Stimulated activated CD8-positive, alpha-beta memory T cell treated with anti-CD3 and anti-CD28 coated beads, Interleukin-4, amount 100 ng/mL, for 24 hours (primary cell): ENCODE measurements at regions not wholly inside any gene's neighbourhood (a gene's known extent, or its start where the extent isn't known, plus 50 kb on each side); places are given as distances from the start of the nearest gene placed in this dataset.
"Not testable (repeated sequence)": the region's sequence is repeated elsewhere in the genome, so short reads cannot be mapped to it uniquely, and the experiment has no call there.

Experiments used
- DNase-seq: peaks from one replicate; pipeline ENCODE4 v3.0.0-alpha.2; 2020; ENCODE audit warnings: low read depth

GRCh38 chr9:75541734-75542133 is 348.7 kb upstream of the PCSK5 start:
- no peak for DNase-seq

GRCh38 chr9:75544815-75545214 is 345.7 kb upstream of the PCSK5 start:
- DNase-seq = no peak

GRCh38 chr9:75545287-75545686 is 345.2 kb upstream of the PCSK5 start:
- no peak for DNase-seq

- no peak for DNase-seq
Measured at GRCh38 chr9:75548871-75549270, 341.6 kb upstream of the PCSK5 start.

GRCh38 chr9:75551861-75552260 is 338.6 kb upstream of the PCSK5 start:
- DNase-seq = no peak

- DNase-seq = no peak
Measured at GRCh38 chr9:75552941-75553340, 337.5 kb upstream of the PCSK5 start.

GRCh38 chr9:75566813-75567212 is 323.7 kb upstream of the PCSK5 start:
- DNase-seq = not testable (repeated sequence)

GRCh38 chr9:75570538-75570937 is 319.9 kb upstream of the PCSK5 start:
- no peak for DNase-seq

GRCh38 chr9:75574569-75574968 is 315.9 kb upstream of the PCSK5 start:
- DNase-seq = no peak

- DNase-seq = no peak
Measured at GRCh38 chr9:75582870-75583269, 307.6 kb upstream of the PCSK5 start.

GRCh38 chr9:75588808-75589207 is 301.7 kb upstream of the PCSK5 start:
- no peak for DNase-seq

- DNase-seq = no peak
Measured at GRCh38 chr9:75589497-75589896, 301.0 kb upstream of the PCSK5 start.

GRCh38 chr9:75591972-75592371 is 298.5 kb upstream of the PCSK5 start:
- DNase-seq = no peak

GRCh38 chr9:75592586-75592985 is 297.9 kb upstream of the PCSK5 start:
- DNase-seq = no peak

- no peak for DNase-seq
Measured at GRCh38 chr9:75593920-75594319, 296.6 kb upstream of the PCSK5 start.

- no peak for DNase-seq
Measured at GRCh38 chr9:75599126-75599525, 291.3 kb upstream of the PCSK5 start.

GRCh38 chr9:75601280-75601679 is 289.2 kb upstream of the PCSK5 start:
- DNase-seq = no peak

- DNase-seq = no peak
Measured at GRCh38 chr9:75602060-75602459, 288.4 kb upstream of the PCSK5 start.

- no peak for DNase-seq
Measured at GRCh38 chr9:75604661-75605060, 285.8 kb upstream of the PCSK5 start.

- DNase-seq = no peak
Measured at GRCh38 chr9:75607521-75607920, 283.0 kb upstream of the PCSK5 start.

- no peak for DNase-seq
Measured at GRCh38 chr9:75609401-75609800, 281.1 kb upstream of the PCSK5 start.

GRCh38 chr9:75610246-75610645 is 280.2 kb upstream of the PCSK5 start:
- no peak for DNase-seq

- DNase-seq = no peak
Measured at GRCh38 chr9:75612205-75612604, 278.3 kb upstream of the PCSK5 start.

GRCh38 chr9:75612754-75613153 is 277.7 kb upstream of the PCSK5 start:
- DNase-seq = no peak

GRCh38 chr9:75615284-75615683 is 275.2 kb upstream of the PCSK5 start:
- DNase-seq = no peak
